GM03348 (cell line): ENCODE measurements at regions not wholly inside any gene's neighbourhood (a gene's known extent, or its start where the extent isn't known, plus 50 kb on each side); places are given as distances from the start of the nearest gene placed in this dataset.
"Not testable (repeated sequence)": the region's sequence is repeated elsewhere in the genome, so short reads cannot be mapped to it uniquely, and the experiment has no call there.

ENCODE experiments used
- DNase-seq: peaks from one replicate; pipeline ENCODE4 v3.0.0; 2012; ENCODE audit warnings: low spot score

DNA sequence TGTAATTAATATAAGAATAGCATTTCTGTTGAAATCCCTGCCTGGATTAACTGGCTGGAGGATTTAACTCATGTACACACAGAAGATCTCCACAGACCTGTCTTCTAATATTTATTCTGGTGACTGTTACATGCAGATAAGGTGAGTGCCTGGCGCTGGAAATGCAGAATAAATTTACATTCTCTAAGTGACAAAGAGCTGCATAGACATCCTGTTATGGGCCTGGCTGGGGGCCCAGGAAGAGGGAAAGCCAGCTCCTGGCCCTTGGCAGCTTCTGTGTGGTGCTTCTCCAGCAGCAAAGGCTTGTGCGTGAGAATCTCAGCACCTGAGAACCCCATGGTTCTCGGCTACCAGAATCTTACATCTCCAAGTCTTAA lies 446.6 kb downstream of the PTPRU start:
- peak; percentile 41 for DNase-seq

- DNase-seq = no peak
Measured at GRCh38 chr1:29682171-29682918, 446.0 kb downstream of the PTPRU start.

GRCh38 chr1:29681416-29681815 lies 445.1 kb downstream of the PTPRU start:
- DNase-seq = not testable (repeated sequence)

DNA sequence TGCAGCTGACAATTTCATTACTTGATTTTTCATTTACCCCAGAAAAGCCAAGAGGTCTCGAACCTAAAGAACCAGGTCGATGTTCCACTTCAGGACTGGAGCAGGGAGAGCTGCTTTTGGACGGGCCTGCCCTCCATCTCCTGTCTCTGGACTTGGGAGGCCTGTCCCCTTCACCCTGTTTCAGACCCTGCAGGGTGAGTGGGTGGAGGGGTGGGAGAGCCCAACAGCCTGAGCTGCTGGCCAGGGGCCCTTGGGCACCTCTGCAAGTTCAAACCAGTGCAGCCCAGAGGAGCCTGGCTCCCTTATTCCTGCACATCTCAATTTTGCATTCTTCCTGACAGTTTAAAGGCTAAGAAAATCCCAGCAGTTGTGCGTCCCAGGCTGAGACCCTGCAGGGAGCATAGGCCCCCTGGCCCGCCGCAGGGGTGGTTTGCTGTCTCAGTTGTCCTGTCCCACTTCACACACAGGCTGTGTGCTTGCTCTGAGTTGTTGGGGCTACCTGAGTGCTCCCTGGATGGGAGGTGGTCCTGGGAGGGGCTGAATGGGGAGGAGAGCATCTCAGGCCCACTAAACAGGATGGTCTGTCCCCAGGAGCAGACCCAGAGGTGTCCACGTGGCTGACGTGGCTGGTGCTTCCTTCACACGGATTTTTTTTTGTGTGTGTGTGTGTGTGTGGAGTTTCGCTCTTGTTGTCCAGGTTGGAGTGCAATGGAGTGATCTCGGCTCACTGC lies 443.7 kb downstream of the PTPRU start:
- no peak for DNase-seq

- no peak for DNase-seq
Measured at GRCh38 chr1:29679316-29679715, 443.0 kb downstream of the PTPRU start.

DNA sequence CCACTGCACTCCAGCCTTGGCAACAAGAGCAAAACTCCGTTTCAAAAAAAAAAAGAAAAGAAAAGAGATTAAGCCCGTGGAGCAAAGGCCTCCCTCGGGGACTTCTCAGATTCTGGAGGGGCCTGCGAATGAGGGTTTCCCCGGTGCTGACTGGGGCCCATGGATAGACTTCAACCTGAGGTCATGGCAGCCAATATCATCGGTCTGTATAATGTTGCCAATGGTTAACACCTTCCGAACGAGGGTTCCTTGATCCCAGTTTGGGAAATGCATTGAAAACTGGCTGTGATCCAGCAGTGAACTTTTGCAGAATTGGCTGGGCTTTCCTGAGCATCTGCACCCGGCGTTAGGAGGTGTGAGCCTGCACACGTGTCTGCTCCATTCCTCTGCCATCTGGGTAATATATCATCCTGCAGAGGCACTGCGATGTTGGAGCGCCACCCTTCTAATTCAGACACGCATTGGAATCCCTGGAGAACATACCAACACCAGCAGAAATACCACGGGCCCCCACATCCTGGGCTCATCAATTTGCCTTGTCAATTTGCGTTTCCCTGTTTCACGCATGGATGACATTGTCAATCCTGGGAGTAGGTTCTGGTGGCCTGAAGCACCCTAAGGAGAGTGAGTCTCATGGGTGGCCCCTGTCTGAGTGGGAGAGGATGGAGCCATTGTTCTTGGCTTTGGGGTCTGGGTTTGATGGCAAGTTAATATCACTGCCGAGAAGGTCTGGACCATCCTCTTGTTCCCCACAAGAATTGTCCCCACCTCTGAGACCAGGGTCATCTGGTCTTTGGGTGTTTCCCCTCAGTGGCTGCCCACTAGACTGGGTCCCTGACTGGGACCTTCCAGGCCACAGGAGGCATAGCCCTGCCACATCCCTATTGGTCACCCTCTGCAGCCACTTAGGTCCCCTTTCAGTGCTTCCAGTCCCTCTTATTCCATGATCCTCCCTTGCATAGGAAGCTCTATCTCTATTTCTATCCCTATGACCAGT lies 441.0 kb downstream of the PTPRU start:
- DNase-seq = no peak

DNA sequence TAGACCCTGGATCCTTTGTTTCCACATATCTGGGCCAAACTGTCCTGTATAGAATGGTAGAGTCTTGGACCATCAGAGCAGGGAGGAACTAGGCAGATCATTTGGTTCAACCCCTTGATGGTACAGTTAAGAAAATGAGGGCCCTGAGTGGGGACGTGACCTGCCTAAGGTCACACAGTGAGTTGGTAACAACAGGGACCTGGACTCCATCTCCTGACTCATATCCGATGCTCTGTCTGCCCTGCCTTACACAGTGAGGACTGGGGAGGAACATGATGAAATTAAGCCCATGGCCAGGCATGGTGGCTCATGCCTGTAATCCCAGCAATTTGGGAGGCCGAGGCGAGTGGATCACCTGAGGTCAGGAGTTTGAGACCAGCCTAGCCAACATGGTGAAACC lies 440.2 kb downstream of the PTPRU start:
- no peak for DNase-seq

GRCh38 chr1:29675481-29676263 lies 439.4 kb downstream of the PTPRU start:
- no peak for DNase-seq

DNA sequence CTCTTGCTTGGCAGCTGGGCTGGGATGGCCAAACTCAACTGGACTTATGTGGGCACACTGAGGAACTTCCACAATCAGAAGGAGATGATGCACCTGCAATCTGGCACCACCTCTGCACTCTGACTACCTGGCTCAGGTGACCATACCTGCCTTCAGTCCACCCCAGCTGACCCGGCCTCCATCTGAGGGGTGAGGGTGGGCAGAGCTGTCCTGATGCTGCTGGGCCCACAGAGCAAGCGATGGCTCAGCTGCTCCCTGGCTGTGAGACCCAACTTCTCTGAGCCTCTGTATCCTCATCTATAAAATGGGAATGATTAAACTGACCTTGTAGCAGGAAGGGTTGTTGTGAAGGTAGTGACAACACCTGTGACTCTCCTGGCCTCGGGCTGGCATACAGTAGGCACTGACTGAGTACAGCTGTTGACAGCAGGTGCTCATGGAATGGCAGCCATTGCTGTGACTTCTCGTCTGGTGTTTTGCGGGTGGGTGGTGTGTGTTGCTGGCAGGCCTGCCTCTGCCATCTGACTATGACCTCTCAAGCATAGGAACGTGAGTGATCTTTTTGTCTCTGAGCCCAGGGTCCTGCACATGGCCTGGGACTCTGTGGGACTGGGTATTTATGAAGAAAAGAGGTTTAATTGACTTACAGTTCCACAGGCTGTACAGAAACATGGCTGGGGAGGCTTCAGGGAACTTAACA lies 438.5 kb downstream of the PTPRU start:
- no peak for DNase-seq

GRCh38 chr1:29673669-29674626 lies 437.6 kb downstream of the PTPRU start:
- no peak for DNase-seq

GRCh38 chr1:29673228-29673500 lies 436.8 kb downstream of the PTPRU start:
- no peak for DNase-seq

DNA sequence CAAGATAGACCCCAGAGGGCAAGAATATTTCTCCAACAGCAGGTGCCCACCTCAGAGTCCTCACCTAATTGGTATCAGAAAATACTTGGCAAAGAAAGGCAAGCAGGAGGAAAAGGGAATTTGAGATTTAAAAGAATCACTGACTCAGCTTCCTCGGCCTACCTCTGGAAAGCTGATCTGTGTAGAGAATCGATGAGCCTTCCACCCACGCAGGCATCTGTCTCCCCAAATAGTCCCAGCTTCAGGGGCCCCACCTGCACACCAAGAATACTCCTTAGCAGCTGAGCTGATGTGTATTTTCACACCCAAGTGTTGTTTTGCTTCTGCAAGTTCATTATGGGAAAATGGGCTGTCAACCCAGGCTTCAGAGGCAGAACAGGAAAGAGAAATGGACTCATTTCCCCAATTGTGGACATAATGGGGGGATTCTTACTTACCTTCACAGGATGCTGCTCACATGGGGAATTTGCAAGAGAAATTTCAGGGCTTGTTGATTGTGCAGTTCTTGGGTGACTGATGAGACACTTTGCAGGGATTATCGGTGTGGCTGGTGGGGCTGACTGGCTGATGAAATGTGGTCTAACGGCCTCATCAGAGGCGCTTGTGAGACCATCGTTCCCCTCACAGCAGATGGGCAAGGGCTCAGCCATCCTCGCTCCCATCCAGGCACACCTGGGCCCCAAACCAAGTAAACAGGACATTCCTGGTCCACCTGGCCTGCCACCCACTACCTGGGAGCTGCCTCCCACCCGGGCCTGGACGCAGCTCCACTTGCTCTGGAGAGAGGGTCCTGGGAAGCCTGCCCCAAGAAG lies 436.3 kb downstream of the PTPRU start:
- DNase-seq = no peak

DNA sequence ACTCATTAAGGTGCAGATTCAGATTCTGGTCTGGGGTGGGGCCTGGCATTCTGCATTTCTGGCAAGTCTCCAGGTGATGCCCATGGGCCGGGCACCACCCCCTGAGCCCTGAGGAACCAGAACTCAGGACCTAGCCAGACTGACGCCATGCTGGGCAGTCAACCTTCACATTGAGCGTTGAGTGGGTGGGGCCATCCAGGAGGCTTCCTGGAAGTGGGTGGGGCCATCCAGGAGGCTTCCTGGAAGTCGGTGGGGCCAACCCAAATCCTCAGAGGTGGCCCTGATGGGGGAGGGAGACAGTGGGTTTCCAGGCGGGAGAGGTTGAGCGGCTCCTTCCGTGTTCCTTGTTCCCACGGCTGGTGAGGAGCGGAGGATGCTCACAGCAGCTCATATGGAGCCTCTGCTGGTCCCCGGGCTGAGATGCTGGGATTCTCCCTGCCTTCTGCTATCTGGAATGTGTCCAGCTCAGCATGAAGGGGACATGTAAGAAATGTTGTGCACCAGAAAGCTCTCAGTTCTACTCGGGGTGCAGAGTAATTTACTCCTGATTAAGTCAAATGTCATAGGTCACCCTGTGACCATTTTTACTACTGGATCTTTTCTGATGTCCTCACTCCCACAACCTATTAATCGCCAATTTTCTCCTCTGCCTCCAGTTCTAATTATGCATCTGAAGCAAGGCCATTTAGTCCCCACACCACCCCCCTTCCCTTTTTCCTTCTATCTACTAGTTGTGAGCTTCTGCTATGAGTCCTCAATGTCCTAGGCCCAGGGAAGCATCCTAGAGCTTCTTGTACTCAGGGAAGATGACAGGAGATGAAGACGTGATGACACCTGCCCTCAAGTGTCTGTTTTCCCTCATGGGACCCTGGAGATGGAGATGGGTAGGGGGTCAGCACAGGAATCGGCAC lies 435.4 kb downstream of the PTPRU start:
- DNase-seq = no peak

DNA sequence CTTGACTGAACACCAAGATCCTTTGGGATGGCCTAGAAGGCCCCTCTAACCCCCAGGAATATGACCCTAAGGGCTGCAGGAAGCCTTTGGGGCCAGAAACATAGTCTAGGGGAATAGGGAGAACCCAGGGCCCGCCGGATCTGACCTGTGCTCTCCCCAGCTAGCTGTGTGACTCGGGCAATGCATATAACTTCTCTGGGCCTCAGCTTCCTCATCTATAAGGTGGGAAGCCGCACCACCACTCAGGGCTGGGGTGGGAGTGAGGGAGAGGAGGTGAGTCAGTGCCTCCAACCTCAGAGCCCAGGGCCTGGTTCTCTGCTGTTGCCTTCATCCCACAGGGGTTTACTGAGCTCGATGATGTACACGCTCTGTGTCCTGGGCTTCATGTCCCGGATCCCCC lies 434.4 kb downstream of the PTPRU start:
- no peak for DNase-seq

- DNase-seq = no peak
Measured at GRCh38 chr1:29669912-29670311, 433.6 kb downstream of the PTPRU start.

DNA sequence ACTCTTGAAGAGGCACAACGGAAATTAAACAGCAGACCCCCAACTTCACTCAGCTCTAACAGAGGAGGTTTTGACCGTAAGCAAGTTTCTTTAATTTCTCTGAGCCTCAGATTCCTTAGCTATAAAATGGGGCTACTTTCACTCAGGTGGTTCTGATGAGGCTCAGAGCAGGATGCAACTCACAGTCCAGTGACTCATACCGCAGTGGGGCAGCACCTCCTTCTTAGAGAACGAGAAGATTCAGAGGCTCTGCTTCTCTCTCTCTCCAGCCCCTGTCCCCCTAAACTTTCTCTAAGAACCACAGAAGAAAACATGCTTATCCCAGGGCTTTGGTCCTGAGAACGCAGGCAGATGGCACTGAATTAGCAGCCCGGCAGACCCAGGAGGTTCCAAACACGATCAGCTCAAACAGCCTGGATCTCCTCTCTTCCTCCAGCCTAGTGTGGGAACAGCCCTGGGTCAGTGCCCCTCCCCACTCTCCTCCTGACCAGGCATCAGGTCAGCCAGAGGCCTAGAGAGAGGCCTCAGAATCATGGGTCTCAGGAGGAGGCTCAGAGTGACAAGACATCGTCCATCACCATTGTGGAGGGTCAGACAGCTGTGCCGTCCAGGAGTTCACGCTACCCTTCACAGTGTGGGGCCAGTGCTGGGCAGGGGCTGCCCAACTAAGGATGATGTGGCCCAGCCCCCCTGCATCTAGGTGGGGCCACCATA lies 433.0 kb downstream of the PTPRU start:
- DNase-seq = no peak

- no peak for DNase-seq
Measured at GRCh38 chr1:29668551-29669157, 432.3 kb downstream of the PTPRU start.
